GM19099 (cell line): ENCODE measurements at regions not wholly inside any gene's neighbourhood (a gene's known extent, or its start where the extent isn't known, plus 50 kb on each side); places are given as distances from the start of the nearest gene placed in this dataset.

Experiments
- POLR2A ChIP-seq: IDR thresholded peaks from 3 replicates; pipeline ENCODE4 v1.6.1; 2011; ENCODE audit warnings: low read depth; ENCODE audit not compliant: insufficient read length; ENCODE audit errors: extremely low read depth

DNA sequence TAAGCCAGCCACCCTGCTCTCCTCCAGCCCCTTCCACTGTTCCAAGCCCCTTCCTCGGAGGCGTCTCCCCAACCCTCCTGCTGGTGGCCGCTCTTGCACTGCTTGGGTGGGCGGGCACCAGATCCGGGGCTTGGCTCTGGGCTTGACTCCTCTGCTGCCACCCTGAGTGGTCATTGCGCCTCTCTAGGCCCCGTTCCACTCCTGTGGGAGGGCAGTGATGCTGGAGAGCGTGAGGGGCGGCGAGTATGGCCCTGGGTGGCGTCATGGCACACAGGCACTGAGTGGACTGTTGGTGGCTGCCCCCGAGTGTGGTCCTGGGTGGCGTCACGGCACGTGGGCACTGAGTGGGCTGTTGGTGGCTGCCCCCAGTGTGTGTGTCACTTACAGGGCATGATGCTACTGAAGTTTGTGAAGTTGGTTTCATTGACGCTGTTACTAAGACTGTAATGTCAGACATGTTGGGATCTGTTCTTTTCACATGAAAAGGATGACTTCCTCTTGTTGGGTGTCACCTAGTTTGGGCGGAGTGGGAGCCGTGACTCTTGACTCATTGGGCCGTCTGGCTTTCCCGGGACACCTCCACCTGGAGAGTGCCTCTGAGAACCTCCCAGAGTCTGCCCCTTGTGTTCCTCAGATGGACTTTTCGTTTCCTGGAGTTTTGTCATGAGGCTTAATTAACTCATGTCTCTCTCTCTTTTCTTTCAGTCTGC, 55.9 kb upstream of the HGFAC start:
- TF ChIP-seq POLR2A: no peak

DNA sequence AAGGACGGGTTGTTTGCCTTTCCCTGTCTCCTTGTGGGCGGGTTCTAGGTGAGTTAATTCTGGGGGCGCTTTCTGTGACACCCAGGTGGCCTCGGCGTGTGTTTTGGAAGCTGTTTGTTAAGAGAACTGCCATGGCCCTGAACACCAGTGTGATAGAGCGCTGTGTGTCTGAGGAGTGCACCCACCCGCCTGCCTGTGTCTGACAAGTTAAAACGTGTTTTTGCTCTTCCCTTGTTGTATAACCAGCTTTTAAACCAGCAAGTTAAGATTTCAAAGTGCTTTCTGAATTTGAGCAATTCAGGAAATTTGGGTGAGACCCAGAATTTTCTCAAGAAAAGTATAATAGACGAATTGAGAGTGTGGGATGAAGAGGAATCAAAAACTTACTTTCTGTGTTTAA, 55.2 kb upstream of the HGFAC start:
- no peak for TF ChIP-seq POLR2A

DNA sequence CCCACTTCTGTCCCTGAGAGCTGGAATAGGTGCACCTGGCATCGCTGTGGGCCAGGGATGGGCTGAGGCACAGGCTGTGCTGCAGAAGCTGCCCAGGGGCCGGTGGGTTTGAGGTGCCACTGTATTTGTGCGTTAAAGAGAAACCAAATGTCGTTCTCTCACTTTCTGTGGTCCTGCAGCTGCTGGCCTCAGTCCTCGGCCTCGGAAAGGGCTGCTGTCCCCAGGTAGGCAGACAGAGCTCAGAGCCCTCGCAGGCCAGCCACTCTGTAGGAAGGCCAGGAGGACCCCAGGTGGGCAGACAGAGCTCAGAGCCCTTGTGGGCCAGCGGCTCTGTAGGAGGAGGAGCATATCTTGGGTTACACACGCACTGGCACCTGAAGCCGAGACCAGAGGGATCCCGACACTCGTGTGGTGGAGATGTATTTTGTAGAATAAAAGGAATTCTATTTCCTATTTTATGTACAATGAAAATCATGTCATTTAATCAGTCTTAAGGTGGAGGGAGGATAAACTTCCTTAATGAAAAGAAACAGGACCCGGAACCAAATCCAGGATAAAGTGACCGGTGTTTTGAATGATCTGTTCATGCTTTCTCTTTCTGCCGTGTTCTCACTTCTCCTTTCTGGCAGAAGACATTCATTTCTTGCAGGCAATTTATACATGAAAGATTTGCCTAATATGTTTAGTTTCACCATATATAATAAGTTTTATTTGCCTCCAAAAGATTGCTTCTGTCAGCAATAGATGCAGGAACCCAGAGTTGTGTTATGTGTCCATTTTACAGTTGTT, 54.4 kb upstream of the HGFAC start:
- no peak for TF ChIP-seq POLR2A

DNA sequence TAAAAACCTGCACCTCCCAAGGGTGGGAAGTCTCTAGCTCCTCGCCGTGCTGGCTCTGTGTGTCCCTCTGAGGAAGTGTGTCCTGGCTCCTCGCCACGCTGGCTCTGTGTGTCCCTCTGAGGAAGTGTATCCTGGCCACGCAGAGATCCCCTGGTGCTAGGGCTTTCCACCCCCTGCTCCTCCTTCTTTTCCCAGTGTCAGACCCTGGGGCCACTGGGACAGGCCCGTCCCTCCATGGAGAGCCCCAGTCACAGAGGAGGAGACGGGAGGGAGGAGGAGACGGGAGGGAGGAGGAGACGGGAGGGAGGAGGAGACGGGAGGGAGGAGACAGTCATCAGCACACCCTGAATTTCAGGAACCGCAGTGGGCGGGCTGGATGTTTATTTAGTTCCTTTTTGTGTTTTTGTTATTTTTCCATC, 53.8 kb upstream of the HGFAC start:
- TF ChIP-seq POLR2A: peak; percentile 38

DNA sequence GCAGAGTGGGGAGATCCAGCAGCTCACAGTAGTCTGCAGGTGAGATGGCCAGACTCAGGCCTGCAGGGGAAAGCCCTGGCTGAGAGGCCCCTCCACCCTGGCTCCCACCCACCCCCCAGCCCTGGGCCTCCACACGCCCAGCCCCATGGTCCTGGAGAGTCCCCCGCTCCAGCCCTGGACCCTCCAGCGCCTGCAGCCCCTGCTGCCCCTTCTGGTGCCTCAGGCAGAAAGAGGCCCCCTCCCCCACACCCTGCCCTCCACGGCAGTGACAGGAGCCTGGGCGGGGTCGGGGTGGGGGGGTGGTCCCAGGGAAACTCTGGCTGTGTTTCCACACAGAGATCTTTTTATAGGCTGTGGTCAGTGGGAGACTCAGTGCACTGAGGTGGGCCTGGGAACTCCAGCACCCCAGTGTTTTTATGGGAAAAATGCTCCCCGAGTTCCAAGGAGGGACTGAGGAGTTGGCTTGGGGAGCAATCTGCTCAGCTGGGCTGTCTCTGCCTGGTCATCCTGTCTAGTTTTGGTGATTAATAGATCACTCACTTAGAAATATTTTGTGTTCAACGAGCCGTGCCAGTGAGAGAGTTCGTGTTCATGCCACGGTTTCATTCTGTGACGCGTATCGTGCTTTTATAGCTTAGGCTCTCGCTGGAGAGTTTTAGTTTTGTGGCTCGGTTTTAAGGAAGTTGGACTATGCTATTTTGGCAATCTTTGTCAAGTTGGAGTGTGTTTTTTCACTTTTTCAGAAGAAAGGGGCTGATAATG, 53.1 kb upstream of the HGFAC start:
- TF ChIP-seq POLR2A: peak; percentile 29

DNA sequence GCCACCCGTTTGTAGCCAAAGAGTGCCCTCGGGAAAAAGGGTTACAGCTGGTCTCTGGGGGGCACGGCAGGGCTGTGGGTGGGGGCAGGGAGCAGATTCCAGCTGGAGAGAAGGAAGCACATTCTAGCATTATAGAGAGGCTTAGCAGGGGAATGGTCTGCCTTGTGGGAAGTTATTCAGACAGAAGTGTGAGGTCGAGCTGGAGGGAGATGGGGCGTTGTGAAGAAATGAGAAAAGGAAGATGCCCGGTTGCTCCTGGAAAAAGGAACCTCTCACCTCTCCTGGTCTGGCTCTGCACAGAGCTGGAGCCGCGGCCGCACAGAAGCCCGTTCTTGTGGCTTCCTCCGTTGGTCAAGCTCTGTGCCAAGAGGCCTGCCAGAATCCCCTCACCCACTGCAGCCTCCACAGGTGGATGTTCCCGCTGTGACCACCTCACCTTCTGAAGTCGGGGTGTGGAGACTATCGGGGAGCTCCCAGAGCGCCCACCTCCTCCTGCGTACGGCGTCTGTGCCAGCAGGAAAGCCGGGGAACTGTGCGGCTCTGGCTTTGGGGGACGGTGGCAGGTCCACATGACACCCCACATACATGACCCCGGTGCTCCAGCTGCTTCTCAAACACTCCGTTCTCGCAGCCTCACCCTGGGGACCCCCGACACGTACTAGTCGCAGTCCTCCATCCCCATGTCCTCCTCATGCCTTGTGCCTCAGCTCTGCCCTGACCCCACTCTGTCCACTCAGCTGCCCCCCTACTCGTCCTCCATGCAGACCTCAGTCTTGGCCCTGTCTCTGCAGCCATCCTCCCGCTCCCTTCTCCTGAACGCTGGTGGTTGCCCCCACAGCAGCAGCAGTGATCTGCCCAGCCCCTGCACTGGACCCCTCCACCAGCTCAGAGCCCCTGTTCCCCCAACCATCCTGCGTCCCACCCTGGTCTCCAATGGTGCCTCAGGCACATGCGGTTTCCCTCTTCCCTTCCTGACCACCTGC, 52.2 kb upstream of the HGFAC start:
- TF ChIP-seq POLR2A: no peak

DNA sequence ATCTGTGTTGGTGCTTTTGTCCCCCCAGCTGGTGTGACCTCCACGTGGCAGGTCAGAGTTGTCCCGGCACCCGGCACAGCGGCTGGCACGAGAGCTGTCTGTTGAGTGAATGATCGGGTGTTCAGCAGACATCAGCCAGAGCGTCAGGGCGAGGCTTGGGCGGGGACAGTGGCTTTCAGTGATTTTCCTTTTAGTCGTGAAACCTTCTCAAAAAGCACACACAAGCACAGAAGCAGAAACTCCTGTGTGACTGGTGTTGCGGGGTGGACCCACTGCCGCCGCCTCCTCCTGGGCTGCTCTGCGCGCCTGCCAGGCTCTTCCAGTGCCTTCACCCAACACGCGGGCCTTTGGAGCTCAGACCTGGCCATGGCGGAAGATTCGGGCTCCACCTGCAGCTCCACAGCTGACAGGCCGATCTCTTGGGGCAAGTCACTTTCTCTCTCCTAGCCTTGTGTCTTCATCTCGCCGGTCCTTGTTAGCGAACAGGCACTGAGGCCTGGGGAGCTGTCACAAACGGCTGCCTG, 51.4 kb upstream of the HGFAC start:
- no peak for TF ChIP-seq POLR2A

DNA sequence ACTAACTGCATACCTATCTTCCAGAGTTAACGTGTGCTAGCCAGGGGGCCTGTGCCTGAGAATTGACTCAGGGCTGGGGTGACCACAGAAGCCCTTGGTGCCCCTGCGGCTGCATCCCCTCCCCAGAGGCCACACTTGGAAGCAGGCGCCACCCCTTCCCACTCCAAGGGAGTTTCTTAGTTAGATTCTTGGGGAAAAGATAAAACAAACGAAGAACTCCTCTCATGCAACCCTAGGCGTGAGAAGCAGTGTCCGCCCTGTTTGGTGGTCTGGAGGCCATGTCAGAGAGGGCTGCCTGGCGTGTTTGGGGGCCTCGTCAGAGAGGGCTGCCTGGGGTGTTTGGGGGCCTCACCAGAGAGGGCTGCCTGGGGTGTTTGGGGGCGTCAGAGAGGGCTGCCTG, 50.3 kb upstream of the HGFAC start:
- TF ChIP-seq POLR2A: no peak
